Lower leg skin (tissue), 4 donors: ENCODE measurements at regions not wholly inside any gene's neighbourhood (a gene's known extent, or its start where the extent isn't known, plus 50 kb on each side); places are given as distances from the start of the nearest gene placed in this dataset.
"Not testable (repeated sequence)": the region's sequence is repeated elsewhere in the genome, so short reads cannot be mapped to it uniquely, and the experiment has no call there.

ENCODE experiments used
- DNase-seq, 2 donors: peaks; one replicate each; pipeline ENCODE4 v3.0.0-alpha.2; 2019; ENCODE audit warnings: low spot score in 2 of 2
- H3K4me3 ChIP-seq: fragments of 200-600 bp; sonication (generic); 2 replicates; pipeline ENCODE4 v1.5.1; 2017; ENCODE audit warnings: mild to moderate bottlenecking, low read depth; ENCODE audit not compliant: poor library complexity, severe bottlenecking
- POLR2A ChIP-seq, 2 donors: fragments of 450-650 bp; IDR thresholded peaks; one replicate each; pipeline ENCODE4 v1.6.1; 2016 to 2017; ENCODE audit warnings: antibody characterized with exemption in 2 of 2, mild to moderate bottlenecking in 1 of 2, moderate library complexity in 1 of 2
- WGBS, 2 donors: methylation state at CpG; one replicate each; pipeline ENCODE4 v1.1.5; 2018; 5-methylcytosine and 5-hydroxymethylcytosine counted together
- intact Hi-C: fragments of 100-400 bp; cut with DNase I; formaldehyde crosslinking; loops from one replicate; pipeline ENCODE4 v1.15.0; 2023; ENCODE audit warnings: low total_unique reads
- TF ChIP-seq, protein P1 (sequence below), 3 donors: fragments of 450-650 bp; IDR thresholded peaks; one replicate each; pipeline ENCODE4 v1.5.1; 2016; ENCODE audit warnings: antibody characterized with exemption in 3 of 3, mild to moderate bottlenecking in 3 of 3, moderate library complexity in 2 of 3

DNA sequence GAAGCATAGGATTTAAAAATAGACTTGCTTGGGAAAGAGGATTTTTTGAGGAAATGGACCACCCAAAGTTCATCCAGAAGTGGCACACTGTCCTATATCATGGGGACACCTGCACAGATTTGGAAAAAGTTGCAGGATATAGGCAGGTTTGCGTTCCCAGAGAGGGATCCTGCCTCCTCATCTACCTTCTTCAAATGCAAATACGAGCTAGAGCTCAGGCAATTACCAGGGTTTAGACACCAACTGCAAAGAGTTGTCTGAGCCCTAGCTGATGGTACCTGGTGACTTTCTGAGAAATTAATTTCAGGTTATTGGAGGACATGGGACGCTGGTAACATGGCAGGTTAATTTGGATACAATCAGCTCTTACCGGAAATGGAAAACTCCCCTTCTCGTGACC is 423.7 kb upstream of the MTPN start:
- 75 to 77% methylated on average over 5 of the region's 5 CpGs for WGBS, 2 donors
- DNase-seq = no peak
- TF ChIP-seq POLR2A (IDR thresholded peaks at IDR 0.05) = no peak
- TF ChIP-seq, protein P1, sequence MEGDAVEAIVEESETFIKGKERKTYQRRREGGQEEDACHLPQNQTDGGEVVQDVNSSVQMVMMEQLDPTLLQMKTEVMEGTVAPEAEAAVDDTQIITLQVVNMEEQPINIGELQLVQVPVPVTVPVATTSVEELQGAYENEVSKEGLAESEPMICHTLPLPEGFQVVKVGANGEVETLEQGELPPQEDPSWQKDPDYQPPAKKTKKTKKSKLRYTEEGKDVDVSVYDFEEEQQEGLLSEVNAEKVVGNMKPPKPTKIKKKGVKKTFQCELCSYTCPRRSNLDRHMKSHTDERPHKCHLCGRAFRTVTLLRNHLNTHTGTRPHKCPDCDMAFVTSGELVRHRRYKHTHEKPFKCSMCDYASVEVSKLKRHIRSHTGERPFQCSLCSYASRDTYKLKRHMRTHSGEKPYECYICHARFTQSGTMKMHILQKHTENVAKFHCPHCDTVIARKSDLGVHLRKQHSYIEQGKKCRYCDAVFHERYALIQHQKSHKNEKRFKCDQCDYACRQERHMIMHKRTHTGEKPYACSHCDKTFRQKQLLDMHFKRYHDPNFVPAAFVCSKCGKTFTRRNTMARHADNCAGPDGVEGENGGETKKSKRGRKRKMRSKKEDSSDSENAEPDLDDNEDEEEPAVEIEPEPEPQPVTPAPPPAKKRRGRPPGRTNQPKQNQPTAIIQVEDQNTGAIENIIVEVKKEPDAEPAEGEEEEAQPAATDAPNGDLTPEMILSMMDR (IDR thresholded peaks at IDR 0.05) = no peak
- H3K4me3 ChIP-seq = no peak overlapping the region
- intact Hi-C loops = no loop called here

DNA sequence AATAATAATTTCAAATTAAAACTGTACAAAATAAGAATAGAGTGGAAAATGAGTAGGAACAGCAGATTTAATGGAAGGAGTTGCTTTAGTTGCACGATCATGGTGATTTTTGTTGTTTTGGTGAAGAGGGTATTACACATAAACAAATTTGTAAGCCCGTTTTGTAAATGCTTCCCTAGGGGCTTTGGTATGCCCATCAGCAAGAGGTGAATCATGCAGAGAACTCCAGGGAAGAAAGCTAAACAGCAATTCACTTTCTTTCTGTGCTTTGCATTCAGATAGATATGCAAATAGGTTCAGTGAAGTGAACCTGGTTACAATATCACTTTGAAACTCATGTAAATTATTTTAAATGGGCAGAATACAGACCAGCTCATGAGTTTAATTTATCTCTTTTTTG is 422.2 kb upstream of the MTPN start:
- DNase-seq = no peak
- 21 to 29% methylated on average over 2 of the region's 2 CpGs for whole genome bisulfite sequencing, 2 donors
- TF ChIP-seq, protein P1 (IDR thresholded peaks at IDR 0.05) = no peak
- TF ChIP-seq POLR2A (IDR thresholded peaks at IDR 0.05) = no peak
- no peak overlapping the region for H3K4me3 ChIP-seq
- intact Hi-C loops = no loop called here

DNA sequence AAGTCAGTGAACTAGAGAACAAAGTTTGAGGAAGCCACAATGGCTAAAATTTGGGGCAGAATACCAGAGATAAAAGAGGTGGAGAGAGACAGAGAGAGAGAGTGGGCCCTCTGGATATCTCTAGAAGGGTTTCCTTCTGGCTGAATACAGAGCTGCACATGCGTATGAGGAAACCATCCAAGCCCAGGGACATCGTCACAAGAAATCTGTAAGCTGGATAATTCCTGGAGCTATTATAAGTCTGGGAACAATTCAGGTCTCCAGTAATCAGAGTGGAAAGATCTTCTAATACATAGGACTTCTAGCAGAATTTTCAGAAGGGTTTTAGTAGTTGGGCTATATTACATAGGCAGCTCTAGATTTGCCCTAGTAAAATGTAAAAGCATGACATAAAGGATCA is 415.7 kb upstream of the MTPN start:
- WGBS, 2 donors = 76 to 94% methylated on average over 2 of the region's 2 CpGs
- no peak for DNase-seq
- intact Hi-C loops = no loop called here
- no peak overlapping the region for H3K4me3 ChIP-seq
- TF ChIP-seq, protein P1 (IDR thresholded peaks at IDR 0.05) = no peak
- no peak for TF ChIP-seq POLR2A (IDR thresholded peaks at IDR 0.05)

DNA sequence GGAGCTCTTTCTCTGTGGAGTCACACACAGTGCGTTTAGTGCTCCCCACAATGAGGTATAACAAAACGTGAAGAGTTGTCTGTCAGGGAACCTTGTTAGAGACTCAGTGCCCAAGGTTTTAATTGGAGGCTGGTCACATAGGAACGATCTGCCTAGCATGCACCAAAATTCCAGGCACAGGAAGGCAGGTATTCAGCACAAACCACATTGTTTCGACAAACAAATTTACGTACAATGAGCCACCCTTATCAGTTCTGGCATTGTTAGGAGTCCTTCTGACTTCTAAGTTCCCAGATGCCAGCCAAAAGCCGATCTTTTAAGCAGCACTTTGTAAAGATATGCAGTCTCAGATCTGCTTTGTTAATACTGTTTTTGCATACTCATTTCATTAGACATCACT is 414.2 kb upstream of the MTPN start:
- intact Hi-C loops = no loop called here
- WGBS, 2 donors = 78 to 79% methylated on average over 6 of the region's 6 CpGs
- TF ChIP-seq, protein P1 (IDR thresholded peaks at IDR 0.05) = no peak
- TF ChIP-seq POLR2A (IDR thresholded peaks at IDR 0.05) = no peak
- H3K4me3 ChIP-seq = no peak overlapping the region
- DNase-seq = no peak

DNA sequence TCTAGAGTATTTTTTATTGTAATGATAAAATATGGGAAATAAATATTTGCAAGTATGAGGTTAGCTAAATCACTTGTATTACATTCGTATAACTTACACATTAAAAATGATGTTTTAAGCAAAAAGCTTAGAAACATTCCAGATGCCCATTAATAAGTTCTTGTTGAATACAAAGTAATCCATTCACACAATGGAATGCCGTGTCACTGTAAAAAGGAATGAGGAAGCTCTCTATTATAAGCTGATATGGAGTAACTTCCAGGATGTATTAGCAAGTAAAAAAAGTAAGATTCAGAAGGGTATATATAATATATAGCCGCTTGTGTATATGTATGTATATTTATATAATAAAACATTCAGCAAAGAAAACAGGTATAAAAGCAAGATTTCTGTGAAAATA is 412.8 kb upstream of the MTPN start:
- WGBS, 2 donors = 70 to 72% methylated on average over 3 of the region's 3 CpGs
- intact Hi-C loops = no loop called here
- no peak for DNase-seq
- no peak overlapping the region for H3K4me3 ChIP-seq
- TF ChIP-seq POLR2A (IDR thresholded peaks at IDR 0.05) = no peak
- TF ChIP-seq, protein P1 (IDR thresholded peaks at IDR 0.05) = no peak

DNA sequence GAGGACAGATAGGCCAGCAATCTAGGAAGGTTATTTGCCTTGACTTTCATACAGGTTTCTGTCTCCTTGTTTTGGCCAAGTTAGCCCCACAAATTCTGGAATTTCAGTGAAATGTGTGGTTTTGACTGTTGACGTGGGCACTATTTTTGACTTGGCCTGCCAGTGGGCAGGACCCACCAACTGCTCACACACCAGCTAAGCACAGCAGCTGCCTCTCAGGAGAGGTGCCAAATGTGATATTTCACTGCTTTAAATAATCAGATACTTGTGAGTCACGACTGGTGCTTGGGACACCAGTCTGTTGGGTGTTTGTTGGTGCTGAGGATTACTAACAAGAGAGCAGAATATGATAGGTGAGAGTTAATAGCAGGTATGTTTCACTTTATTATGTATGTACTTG is 409.7 kb upstream of the MTPN start:
- WGBS, 2 donors = 56 to 62% methylated on average over 2 of the region's 2 CpGs
- intact Hi-C loops = no loop called here
- TF ChIP-seq, protein P1 (IDR thresholded peaks at IDR 0.05) = no peak
- TF ChIP-seq POLR2A (IDR thresholded peaks at IDR 0.05) = no peak
- H3K4me3 ChIP-seq = no peak overlapping the region
- no peak for DNase-seq

DNA sequence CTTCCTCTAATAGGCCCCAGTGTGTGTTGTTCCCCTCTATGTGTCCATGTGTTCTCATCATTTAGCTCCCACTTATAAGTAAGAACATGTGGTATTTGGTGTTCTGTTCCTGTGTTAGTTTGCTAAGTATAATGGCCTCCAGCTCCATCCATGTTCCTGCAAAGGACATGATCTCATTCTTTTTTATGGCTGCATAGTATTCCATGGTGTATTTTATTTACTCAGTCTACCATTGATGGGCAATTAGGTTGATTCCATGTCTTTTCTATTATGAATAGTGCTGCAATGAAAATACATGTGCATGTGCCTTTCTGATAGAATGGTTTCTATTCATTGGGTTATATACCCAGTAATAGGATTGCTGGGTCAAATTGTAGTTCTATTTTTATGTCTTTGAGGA is 394.2 kb upstream of the MTPN start:
- DNase-seq, H3K4me3 ChIP-seq, intact Hi-C loops: not testable (repeated sequence)
